K562 (cell line): ENCODE measurements at regions not wholly inside any gene's neighbourhood (a gene's known extent, or its start where the extent isn't known, plus 50 kb on each side); places are given as distances from the start of the nearest gene placed in this dataset.

ENCODE experiments used
- ATAC-seq: fragments of 200-7000 bp; cut with Tn5 transposase; 3 replicates; pipeline ENCODE4 v1.9.1; 2020; ENCODE audit warnings: moderate library complexity
- BruUV-seq: library from RNA; stranded (reverse); fragments of 400-500 nt; replicated peaks from 2 replicates; lab custom pipeline; 2021; lab: Mats Ljungman, UMichigan
- CTCF ChIA-PET: fragments of 300-600 bp; formaldehyde crosslinking; extraction: SDS; loops from one replicate; lab custom pipeline; 2021; ENCODE audit warnings: low intra/inter-chr PET ratio; lab: Yijun Ruan, JAX
- POLR2A ChIA-PET: fragments of 300-600, 350-650 bp; sonication (Branson Sonifier 250); formaldehyde crosslinking; extraction: SDS; loops from one replicate; lab custom pipeline; 2021; ENCODE audit warnings: antibody characterized with exemption, inconsistent platforms; lab: Yijun Ruan, JAX
- DNase-seq, 4 experiments: peaks; one replicate each; pipeline versions ENCODE4 v3.0.0 to v3.0.0-alpha.2; 2011 to 2018; ENCODE audit warnings: low spot score in 3 of 4, mixed read lengths in 3 of 4; ENCODE audit errors: extremely low read depth in 1 of 4
- FAIRE-seq: peaks from 2 replicates; lab custom pipeline; 2011; peaks lifted over from hg19 to GRCh38; lab: Jason Lieb, UNC
- H2AFZ ChIP-seq: 2 replicates; pipeline ENCODE4 v1.6.0; 2011; ENCODE audit warnings: low read depth, low read length, control low read depth, inconsistent platforms
- H3K27ac ChIP-seq: fragments of 200-600 bp; 3 replicates; pipeline ENCODE4 v1.8.0; 2011; ENCODE audit warnings: low read depth, mild to moderate bottlenecking, control low read depth, inconsistent platforms, low read length, moderate library complexity, mixed read lengths; ENCODE audit errors: extremely low read depth
- H3K27me3 ChIP-seq, 2 experiments: fragments of 300-600 bp in 1 of 2; 2 replicates in 1 of 2; 3 replicates in 1 of 2; pipeline versions ENCODE4 v1.6.0 to v1.8.0; 2011; ENCODE audit warnings: inconsistent platforms in 2 of 2, low read length in 2 of 2, mild to moderate bottlenecking in 1 of 2, mixed read lengths in 1 of 2, moderate library complexity in 1 of 2; ENCODE audit not compliant: control insufficient read depth in 2 of 2, insufficient read depth in 2 of 2
- H3K36me3 ChIP-seq: fragments of 300-600 bp; 3 replicates; pipeline ENCODE4 v1.8.0; 2011; ENCODE audit warnings: mild to moderate bottlenecking, low read length, inconsistent platforms; ENCODE audit not compliant: control insufficient read depth, insufficient read depth
- H3K4me1 ChIP-seq, 2 experiments: fragments of 200-600 bp in 1 of 2; replicated peaks in 1 of 2; 2 replicates in 1 of 2; 3 replicates in 1 of 2; pipeline versions ENCODE4 v1.5.1 to v1.8.0; 2011; ENCODE audit warnings: inconsistent platforms in 2 of 2, low read length in 2 of 2, mild to moderate bottlenecking in 1 of 2, mixed read lengths in 1 of 2, moderate library complexity in 1 of 2; ENCODE audit not compliant: control insufficient read depth in 2 of 2, insufficient read depth in 2 of 2
- H3K4me2 ChIP-seq: 2 replicates; pipeline ENCODE4 v1.6.1; 2011; ENCODE audit warnings: low read length, control low read depth, inconsistent platforms, mixed read lengths; ENCODE audit not compliant: insufficient read depth
- H3K4me3 ChIP-seq: fragments of 200-600 bp; sonication (generic), shearing (Covaris generic); 2 replicates; pipeline ENCODE4 v1.5.1; 2016; ENCODE audit warnings: control low read depth, inconsistent platforms
- H3K79me2 ChIP-seq: fragments of 200-600 bp; 3 replicates; pipeline ENCODE4 v1.8.0; 2011; ENCODE audit warnings: low read length, inconsistent platforms; ENCODE audit not compliant: control insufficient read depth, insufficient read depth
- H3K9ac ChIP-seq, 2 experiments: 2 replicates each; pipeline versions ENCODE4 v1.6.0 to v1.6.1; 2011; ENCODE audit warnings: low read depth in 2 of 2, low read length in 2 of 2, control low read depth in 1 of 2, inconsistent platforms in 1 of 2, mild to moderate bottlenecking in 1 of 2, mixed read lengths in 1 of 2; ENCODE audit not compliant: insufficient read depth in 1 of 2
- H3K9me1 ChIP-seq: one replicate; pipeline ENCODE4 v1.6.0; 2011; ENCODE audit warnings: inconsistent platforms, mild to moderate bottlenecking, low read length, moderate library complexity; ENCODE audit not compliant: control insufficient read depth, insufficient read depth
- H3K9me3 ChIP-seq: replicated peaks from 2 replicates; pipeline ENCODE4 v1.5.1; 2011; ENCODE audit warnings: low read depth, low read length, inconsistent platforms; ENCODE audit not compliant: control insufficient read depth, insufficient read depth
- H4K20me1 ChIP-seq: replicated peaks from 2 replicates; pipeline ENCODE4 v1.6.1; 2011; ENCODE audit warnings: low read length, inconsistent platforms, mixed read lengths; ENCODE audit not compliant: control insufficient read depth, insufficient read depth
- RB1 ChIP-seq: fragments of 450-650 bp; IDR thresholded peaks from 2 replicates; pipeline ENCODE4 v1.6.1; 2017; ENCODE audit warnings: low read depth, mild to moderate bottlenecking
- ZNF224 ChIP-seq: sonication (generic); formaldehyde crosslinking; IDR thresholded peaks from 2 replicates; pipeline ENCODE4 v1.8.0; 2022; ENCODE audit warnings: mild to moderate bottlenecking, missing genetic modification reagents
- WGBS: fragments of 100-300 bp; shearing (Covaris generic); methylation state at CpG from one replicate; pipeline ENCODE4 v1.1.6; 2016; ENCODE audit warnings: low coverage, mixed read lengths; ENCODE audit not compliant: insufficient coverage; ENCODE audit errors: missing lambda C conversion rate; 5-methylcytosine and 5-hydroxymethylcytosine counted together
- in situ Hi-C: fragments of 300-500 bp; cut with MboI; formaldehyde crosslinking; loops from 4 replicates; pipeline ENCODE4 v1.15.0; 2018; ENCODE audit warnings: inconsistent platforms, mixed read lengths
- intact Hi-C: fragments of 100-400 bp; cut with micrococcal nuclease; formaldehyde crosslinking; loops from 2 replicates; pipeline ENCODE4 v1.14.2; 2022
- TF ChIP-seq, protein P1 (sequence below): sonication (generic); formaldehyde crosslinking; IDR thresholded peaks from 2 replicates; pipeline ENCODE4 v1.8.0; 2022; ENCODE audit warnings: mild to moderate bottlenecking, low read depth, missing genetic modification reagents

DNA sequence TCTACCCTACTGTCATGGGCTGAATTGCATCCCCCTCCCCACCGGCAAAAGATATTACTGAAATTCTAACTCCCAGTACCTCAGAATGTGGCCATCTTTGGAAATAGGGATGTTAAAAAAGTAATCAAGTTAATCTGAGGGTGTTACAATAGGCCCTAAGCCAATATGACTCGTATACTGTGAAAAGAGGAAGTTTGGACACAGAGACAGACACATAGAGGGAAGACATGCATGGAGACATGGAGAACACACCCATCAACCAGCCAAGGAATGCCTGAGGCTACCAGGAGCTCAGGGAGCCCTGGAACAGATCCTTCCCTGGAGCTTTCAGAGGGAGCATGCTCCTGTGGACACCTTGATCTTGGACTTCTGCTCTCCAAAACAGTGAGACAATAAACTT lies 138.2 kb upstream of the ADO start:
- H3K27me3 ChIP-seq: peaks cover 0 to 4% of the 10 kb centered on the region in 2 experiments; a peak in 1 of 5 replicates
- WGBS: 3% methylated on average over 2 of the region's 2 CpGs
- in situ Hi-C loops: no loop called here
- DNase-seq (no peak), ATAC-seq (no peak), FAIRE-seq (no peak)
- H3K9me3 ChIP-seq: no peaks in the 10 kb centered on the region
- intact Hi-C loops: no loop called here
- ChIA-PET POLR2A (no interaction called here), CTCF (no interaction called here)
- no peaks in the 10 kb centered on the region for H3K36me3 ChIP-seq
- no peak overlapping the region for H2AFZ ChIP-seq
- H3K9ac ChIP-seq: no peak overlapping the region
- no peaks in the 10 kb centered on the region for H3K9me1 ChIP-seq
- H3K4me1 ChIP-seq: no peaks in the 10 kb centered on the region
- no peak overlapping the region for H3K27ac ChIP-seq
- H4K20me1 ChIP-seq: no peaks in the 10 kb centered on the region
- no peaks in the 10 kb centered on the region for H3K79me2 ChIP-seq
- no peak overlapping the region for H3K4me3 ChIP-seq
- no peak overlapping the region for H3K4me2 ChIP-seq
- no peak for TF ChIP-seq ZNF224
- TF ChIP-seq, all 486 proteins: peak for 0
- no TSS peak for BruUV-seq

DNA sequence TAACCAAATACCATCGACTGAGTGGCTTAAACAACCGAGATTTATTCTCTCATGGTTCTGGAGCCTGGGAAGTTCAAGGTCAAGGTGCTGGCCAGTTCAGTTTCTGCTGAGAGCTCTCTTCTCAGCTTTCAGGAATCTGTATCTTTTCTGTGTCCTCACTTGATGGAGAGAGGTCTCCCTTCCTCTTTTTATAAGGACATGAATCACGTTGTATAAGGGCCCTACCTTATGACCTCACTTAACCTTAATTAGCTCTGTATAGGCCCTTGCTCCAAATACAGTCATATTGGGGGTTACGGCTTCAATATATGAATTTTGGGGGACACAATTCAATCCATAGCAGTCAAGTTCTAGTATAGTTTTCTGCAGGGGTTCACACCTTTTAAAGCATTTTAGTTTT lies 135.2 kb upstream of the ADO start:
- no TSS peak for BruUV-seq

More for the DNA sequence above, 135.2 kb upstream of the ADO start:
- Histone ChIP-seq H3K9ac (no peak overlapping the region), H3K9me3 (no peaks in the 10 kb centered on the region), H3K27ac (no peak overlapping the region), H3K27me3 (peaks cover 0 to 4% of the 10 kb centered on the region in 2 experiments; a peak in 1 of 5 replicates), H2AFZ (no peak overlapping the region), H3K4me2 (no peak overlapping the region), H3K9me1 (no peaks in the 10 kb centered on the region), H3K4me1 (no peaks in the 10 kb centered on the region), H3K79me2 (no peaks in the 10 kb centered on the region), H3K36me3 (no peaks in the 10 kb centered on the region), H3K4me3 (no peak overlapping the region), H4K20me1 (no peaks in the 10 kb centered on the region)
- ATAC-seq (no peak), FAIRE-seq (no peak), DNase-seq (no peak)
- 3% methylated on average over 4 of the region's 4 CpGs for WGBS
- POLR2A ChIA-PET: interaction anchor here (2.0 kb wide), 1 partner anchor 10 kb away, joined by 8 read pairs; no protein-coding TSS in a partner anchor
- in situ Hi-C loops (no loop called here), intact Hi-C loops (no loop called here)
- CTCF ChIA-PET: no interaction called here
- no peak for TF ChIP-seq RB1
- TF ChIP-seq, protein P1, sequence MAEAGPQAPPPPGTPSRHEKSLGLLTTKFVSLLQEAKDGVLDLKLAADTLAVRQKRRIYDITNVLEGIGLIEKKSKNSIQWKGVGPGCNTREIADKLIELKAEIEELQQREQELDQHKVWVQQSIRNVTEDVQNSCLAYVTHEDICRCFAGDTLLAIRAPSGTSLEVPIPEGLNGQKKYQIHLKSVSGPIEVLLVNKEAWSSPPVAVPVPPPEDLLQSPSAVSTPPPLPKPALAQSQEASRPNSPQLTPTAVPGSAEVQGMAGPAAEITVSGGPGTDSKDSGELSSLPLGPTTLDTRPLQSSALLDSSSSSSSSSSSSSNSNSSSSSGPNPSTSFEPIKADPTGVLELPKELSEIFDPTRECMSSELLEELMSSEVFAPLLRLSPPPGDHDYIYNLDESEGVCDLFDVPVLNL (CRISPR knock-in tag): no peak
